HG03097 (cell line): ENCODE measurements at regions not wholly inside any gene's neighbourhood (a gene's known extent, or its start where the extent isn't known, plus 50 kb on each side); places are given as distances from the start of the nearest gene placed in this dataset.
A peak's percentile ranks its signal among the peaks of the same experiment; 100 is the strongest.

ENCODE experiments used
- ATAC-seq: cut with Tn5 transposase; IDR thresholded peaks from one replicate; pipeline ENCODE4 v1.9.1; 2021; ENCODE audit not compliant: unreplicated experiment, low FRiP score

DNA sequence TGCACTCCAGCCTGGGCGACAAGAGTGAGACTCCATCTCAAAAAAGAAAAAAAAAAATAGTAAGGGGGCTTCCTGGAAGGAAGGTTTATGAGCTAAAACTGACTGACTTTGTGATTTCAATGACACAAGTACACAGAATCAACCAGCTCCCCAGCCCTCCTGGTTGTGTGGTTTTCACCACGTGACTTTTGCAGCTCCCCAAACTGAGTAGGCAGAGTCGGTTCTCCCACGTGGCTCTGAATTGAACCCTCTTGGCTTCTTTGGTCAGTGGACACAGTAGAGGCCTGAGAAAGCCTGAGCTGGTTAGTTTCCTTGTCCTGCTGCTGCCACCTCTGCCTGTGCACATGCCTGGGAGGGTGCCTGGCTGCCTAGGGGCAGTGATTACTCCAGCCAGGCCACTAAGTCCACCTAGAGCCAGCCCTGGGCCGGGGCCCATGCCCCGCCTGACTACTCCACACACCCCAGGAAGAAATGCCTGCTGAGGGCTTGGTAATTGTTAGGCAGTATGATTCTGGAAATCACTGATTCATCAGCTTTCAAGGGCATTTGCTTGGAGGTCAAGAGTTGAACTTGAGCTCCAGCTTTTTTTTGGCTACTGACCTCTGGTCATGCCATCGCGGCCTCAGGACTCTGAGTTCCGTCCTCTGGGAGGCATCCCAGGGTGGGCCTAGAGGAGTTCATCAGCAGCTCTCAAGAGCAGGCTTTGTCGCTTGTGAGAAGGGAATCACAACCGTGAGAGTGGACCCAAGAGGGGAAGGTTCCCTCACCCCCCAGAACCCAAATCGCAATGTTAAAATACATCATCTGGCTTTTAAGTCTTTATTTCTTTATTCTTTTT is 431.9 kb upstream of the HS6ST1 start:
- no peak for ATAC-seq

DNA sequence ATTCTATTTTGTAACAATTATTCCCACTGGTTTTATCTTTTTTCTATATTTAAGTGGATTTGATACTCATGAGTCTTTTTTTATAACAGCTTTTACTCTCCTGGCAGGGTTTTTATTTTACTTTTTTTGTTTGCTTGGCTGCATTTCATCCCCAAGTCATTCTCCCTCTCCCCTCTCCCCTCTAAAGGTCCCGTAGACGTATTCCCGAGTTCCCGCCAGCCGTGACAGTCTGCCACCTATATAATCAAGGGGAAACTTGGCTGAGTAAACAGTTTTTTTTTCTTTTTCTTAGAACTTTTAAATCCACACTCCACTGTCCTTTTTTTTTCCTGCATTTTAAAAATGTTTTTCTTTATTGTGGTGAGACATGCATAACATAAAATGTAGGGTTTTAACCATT is 433.1 kb upstream of the HS6ST1 start:
- no peak for ATAC-seq

DNA sequence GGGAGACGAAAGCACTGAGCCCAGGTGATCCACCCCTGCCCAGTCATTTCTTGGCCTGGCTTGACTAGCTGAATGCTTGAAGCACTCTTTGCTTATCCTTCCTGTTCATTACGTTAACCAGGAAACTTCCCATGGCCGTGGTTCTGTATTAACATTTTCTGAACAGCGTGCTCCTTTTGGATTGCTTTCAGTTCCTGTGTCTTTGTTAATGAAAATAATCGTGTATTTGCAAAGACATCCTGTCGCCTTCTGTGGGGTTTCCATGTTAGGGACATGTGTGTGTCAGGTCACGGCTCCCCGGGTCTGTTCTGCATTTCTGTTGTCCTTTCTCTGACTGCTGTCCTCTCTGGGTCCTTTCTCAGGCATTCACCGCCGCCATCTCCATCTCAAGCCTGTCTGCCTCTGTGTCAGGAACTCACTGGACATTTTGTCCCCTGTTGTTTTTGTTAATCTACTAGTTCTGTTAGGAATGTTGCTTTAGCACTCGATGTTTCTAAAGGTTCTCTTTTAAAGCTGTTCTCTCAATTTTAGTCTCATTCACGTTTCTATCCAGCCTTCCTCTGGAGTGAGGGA is 434.1 kb upstream of the HS6ST1 start:
- ATAC-seq = no peak

DNA sequence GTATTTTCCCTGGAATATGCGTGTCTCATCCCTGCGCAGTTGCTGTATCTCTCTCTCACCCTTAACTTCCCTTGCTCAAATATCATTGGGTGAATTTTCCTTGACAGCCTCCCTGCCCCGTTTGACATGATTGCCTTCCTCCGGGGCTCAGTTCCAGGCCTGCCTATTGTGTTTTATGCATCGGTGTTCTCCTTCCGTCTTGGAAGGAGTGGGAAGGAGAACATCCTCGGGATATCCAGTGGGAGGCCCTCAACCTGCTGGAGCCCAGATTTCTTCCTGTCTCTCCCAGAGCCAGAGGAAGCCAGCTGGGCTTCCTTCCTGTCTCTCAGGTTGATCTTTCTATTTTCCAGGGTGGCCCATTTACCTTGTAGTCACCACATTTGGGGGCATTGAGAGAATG is 434.7 kb upstream of the HS6ST1 start:
- ATAC-seq = no peak

DNA sequence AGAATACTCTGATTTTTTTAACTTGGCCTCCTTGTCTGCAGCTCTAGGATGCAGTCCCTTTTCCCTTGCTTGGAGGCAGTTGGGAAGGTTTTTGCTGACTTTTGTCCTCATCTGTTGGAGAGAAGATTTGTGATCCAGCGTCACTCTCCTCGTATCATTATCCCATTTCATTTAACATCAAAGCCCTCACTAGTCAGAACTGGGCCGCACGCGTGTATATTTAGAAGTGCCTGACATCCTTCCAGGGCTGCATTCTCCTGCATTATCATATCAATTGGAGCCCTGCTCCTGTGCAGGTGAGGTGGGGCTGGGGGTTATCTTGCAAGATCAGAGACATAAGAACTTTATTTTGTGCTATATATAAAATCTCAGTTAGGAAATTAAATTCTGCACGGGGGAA is 435.1 kb upstream of the HS6ST1 start:
- ATAC-seq = no peak

DNA sequence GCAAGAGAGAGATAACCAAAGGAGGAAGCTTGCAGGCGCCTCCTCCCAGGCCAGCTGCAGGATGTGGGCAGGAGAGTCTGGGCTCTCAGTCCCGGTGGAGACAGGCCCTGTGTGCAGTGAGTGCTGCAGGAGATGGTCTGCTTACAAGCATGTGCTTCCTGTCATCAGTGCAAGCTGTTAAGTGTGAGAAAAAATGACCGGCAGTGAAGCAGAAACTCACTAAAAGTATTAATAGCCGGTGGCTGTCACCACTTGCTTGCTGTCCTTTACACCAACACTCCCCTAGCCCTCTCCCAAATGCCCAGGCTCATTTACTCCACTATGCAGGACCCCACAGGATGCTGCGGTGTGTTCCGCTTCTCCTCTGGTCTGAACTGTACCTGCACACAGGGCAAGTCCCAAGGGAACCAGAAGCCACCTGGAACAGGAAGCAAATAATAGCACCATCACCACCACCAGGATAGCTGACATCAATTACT is 435.6 kb upstream of the HS6ST1 start:
- peak; percentile 89 for ATAC-seq

DNA sequence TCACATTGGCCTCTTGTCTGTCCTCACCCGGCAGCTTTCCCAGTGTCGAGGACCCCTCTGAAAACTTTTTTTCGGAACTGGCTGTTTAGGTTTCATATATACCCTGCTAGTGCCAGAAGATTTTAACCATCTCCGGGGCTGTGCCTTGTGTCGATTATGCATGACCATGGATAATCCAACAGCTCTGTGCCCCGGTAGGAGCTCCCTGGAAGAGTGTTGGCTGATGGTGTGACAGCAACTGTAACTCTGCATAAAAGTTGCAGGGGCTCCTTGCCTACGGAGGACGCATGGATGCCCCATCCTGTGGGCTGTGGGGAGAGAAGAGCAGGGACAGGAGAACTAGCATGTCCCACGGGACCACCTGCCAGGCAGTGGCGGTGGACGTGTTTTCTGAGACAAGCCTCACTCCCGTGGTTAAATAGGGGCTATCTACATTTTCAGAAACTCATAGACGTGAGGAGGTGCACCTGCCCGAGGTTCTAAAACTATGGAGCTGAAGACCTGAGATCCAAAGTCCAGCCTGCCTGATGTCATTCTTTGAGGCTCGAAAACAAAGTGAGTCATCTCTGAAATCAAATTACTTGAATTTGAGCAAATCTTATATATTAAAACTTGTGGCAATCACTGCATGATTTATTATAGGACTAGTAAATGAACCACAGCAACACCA is 437.2 kb upstream of the HS6ST1 start:
- ATAC-seq = no peak

DNA sequence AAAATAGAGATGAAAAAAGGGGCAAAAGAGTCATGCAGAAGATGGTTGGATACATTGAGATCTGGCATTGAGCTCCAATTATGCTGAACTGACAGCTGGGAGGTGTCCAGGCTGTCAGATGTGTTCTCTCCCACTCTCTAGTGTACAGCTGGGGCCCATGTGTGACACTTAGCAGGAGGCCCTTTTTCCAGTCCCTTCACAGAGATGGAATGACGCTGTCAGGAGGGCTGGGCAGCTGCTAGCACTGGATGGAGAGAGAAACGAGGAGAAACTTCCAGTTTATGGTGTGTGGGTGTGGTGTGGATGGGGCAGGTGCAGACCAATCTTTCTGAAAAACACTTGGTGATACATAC is 437.7 kb upstream of the HS6ST1 start:
- ATAC-seq = no peak

DNA sequence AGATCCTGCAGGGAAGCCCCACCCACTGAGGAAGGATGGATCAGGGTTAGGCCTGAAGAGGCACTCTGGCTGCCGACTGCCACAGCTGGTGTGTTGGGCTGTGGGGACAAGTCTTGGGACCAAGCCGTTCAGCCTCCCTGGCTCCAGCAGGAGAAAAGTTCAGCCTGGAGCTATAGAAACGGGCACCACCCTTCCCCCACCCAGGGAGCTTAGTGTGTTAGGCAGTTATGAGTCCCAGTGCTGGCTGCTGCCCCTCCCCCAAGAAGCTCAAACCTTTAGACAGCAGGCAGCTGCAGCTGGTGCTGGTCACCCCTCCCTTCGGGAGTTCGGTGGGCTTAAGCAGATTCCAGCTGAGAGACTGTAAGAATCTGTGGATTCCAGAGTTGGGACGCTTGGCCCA is 447.1 kb upstream of the HS6ST1 start:
- no peak for ATAC-seq

DNA sequence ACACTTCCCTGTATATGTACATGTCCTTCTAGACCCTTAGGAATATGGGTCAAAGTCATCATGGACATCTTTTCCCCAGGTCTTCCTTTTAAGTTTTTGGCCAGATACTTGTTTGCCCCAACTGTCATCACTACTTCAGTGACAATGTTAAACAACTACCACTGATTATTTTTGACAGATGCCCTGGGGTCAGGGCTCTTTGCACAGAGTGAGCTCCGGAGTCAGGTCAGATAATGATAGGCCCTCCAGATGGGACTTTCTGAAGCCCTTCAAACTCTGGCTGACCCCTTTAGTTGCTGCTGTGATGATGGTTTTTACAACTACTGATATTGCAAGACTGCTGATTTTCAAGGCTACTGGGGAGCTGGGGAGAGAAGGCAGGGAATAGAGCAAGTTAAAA is 449.4 kb upstream of the HS6ST1 start:
- no peak for ATAC-seq

DNA sequence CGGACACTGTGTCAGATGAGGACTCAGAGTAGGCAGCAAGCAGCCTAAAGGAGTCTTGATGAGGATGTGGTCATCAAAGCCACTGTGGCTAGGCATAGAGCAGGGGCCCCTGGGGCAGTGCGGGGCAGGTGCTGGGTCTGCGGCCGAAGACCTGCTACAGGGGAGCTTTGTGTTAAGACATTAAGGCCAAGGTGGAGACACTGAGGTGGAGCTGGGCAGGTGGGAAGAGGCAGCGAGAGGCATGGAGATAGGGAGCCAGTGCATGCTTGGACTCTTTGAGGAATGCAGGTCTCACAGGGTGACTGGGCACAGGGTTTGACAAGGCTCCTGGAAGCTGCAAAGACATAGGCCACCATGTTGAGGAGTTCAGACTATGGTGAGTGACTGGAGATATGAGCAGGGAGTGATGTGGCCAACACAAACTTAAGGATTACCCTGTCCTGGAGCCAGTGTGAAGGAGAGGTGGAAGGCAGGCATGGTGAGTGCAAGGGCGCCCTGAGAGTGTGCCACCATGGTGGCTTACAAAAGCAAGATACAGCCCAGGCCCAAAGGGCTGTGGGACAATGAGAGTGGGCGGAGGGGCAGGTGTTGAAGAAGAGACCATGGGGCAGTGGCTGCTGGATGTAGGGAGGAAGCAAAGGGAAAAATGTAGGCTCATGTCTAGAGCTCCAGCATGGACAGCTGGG is 450.9 kb upstream of the HS6ST1 start:
- no peak for ATAC-seq

DNA sequence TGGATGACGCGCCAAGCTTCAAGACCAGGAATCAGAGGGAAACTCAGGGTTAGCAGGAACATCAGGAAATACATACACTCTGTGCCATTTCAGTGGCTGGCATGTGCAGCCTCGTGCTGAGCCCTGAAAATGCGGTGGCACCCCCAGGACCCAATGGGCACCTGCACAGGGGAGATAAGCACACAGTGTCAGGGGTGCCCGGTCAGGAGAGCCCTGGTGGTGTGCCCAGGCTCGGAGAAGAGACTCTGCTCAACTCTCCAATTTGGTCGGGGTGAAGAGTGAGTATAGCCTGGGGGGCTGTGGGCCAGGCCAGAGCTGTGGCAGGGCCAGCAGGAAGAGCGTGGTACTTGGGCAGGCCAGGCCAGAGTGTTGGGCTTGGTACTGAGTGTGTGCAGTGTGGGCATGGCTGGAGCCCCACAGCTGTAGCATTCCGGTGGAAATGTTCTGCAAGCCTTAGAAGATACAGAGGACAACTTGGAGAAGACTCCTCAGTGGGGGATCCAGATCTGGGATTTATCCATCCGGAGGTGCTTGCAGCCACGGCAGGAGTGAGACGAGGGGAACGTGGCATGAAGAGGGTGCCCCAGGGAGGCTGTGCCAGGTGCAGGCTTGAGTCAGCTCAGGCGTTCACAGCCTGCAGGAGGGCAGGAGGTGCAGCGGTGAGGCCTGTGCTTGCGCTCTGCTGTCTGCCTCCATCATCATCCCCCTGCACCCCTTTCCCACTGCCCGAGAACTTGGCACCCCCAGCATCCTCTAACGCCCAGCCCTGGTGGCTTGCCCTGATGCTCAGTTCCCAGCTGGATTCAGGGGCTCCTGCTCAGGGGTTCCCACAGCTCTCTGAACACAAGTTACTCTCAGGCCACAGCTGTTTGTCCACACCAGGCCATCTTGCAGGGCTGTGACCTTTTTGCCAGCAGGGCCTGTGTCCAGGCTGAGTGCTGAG is 451.7 kb upstream of the HS6ST1 start:
- no peak for ATAC-seq

DNA sequence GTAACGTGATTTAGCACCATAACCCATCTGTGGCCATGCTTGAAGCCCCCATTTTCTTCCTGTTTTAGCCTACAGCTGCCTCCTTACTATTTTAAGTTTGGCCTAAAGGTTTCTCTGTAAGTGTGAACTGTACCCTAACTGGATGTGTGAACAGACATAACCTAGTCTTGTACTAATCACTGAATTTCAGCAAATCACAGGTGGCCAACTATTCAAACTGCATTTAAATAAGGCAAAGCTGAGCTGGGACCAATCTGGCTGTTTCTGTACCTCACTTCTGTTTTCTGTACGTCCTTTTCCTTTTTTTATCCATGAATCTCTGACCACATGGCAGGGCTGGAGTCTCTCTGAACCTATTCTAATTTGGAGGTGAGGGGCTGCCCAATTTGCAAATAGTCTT is 452.7 kb upstream of the HS6ST1 start:
- ATAC-seq = no peak

DNA sequence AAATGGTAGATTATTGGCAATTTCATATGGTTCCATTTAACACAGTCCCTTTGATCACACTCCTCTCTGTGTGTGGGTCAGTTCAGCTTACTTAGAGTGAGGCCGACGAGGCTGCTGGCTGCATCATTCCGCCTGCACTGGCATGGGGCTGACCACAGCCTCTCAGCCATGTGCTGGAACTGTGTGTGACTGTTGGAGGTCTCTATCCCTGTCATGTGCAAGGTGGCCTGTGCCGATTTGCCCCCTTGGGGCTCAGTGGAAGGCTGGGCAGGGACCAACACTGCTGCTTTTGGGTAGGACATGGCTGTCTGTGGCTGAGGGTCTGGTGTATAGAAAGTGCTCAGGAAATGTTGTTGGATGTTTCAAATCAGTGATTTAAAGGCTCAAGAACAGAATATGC is 454.0 kb upstream of the HS6ST1 start:
- ATAC-seq = no peak

DNA sequence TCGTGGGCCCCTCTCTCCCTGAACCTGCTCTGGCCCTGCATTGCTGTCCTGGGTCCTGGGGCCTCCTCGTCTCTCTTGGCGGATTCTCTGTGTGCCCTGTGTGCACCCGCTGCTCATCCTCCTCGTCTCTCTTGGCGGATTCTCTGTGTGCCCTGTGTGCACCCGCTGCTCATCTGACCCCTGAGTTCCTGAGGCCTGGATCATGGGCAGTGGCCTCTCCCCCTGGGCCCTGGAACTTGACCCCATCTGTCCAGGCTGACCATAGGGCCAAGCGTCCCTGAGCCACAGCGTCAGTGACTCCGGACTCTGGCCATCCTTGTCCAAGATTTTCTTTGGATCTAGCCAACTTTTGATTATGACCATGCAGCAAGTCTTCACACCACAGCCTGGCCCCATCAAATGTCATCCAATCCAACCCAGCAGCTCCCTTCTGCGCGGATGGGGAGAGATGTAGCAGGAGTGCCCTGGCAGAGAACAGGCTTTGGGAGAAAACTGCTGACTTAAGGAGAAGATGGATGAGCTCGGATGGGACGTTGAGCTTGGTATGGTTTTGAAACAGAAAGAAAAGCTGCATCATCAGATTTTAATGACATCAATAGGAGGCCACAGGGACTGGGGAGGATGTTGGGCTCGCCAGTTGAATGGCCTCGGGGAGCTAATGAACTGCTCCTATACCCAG is 455.1 kb upstream of the HS6ST1 start:
- no peak for ATAC-seq

DNA sequence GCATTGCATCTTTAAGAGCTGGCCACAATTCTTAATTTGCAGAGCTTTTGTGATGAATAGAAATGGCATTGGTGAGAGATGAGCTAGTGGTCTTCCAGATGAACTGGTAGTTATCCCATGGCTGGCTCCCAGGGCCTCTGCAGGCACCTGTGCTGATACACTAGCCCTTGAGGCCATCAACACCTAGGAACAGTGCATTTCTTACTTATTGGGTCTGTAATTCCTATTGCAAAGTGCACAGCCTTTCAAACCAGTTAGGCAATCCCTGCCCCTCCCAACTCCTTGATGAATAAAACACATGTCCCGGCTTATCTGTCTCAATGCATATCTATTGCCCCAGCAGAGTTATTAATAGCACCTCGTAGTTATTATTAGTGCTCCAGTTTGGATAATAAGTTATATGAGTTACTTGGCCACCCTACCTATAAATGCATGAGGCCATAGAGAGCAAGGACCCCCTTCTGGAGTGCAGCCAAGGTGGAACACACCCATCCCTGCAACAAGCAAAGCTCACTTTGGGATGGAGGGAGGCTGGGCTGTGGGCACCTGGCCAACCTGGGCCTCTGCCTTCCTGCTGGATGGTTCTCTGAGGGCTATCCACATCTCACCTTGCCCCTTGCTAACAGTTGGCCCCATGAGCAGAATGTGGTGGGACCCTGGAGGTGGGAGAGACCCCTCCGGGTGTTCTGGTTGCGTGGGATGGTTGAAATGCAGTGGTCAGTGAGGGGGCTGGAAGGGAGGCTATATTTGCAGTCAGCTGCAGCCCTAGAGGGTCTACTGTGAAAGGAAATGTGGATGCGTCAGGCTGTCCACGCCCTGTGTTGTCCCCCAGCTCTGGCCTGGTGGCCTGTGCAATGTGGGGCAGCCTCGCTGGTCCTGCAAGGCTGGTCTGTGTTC is 455.9 kb upstream of the HS6ST1 start:
- ATAC-seq = no peak

DNA sequence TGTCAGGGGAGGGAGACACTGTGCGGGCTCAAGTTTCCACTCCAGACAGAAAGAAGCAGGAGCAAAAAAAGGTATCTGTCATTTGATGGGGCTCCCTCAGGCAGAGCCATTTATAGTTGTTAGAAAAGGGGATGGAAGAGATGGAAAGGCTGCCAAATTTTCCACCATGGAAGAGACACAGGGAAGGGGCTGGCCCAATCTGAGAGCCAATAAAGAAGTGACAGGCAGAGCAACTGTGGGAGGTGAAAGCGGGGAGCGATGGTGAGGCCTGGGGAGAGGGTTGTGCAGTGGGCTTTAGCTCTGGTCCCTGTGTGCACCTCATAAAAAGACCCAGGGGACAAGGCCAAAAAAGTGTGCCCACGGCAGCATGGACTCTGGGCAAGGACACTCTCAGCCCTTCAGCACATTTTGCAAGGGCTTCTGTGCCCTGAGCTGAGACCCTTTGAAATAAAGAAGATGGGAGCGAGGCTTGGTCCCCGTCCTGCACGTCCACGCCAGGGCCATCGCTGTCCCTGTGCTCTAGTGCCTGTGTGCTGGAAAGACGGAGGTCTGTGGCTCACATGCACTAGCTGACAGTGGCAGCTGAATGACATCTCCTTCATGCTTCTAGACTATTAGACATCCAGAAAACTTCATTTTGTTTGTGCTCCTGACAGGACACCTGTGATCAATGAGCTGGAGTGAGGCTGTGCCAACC is 456.7 kb upstream of the HS6ST1 start:
- no peak for ATAC-seq

DNA sequence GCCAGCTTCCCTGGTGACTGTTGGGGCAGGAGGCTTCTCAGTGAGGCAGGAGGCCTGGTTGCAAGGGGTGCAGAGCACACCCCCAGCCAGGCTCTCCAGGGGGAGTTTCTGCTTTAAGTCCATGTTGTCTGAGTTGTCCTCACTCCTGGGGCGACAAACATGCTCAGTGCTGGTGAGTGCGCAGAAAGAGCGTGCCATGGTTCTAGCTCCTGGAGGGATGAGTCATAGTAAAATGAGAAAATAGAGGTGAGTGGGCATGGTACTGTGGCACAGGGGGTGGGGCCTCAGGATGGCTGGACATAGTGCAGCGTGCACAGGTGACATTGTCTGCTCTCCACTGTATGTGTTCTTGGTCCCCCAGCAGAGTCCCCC is 457.2 kb upstream of the HS6ST1 start:
- no peak for ATAC-seq
